GM23338 (cell line): ENCODE measurements at regions not wholly inside any gene's neighbourhood (a gene's known extent, or its start where the extent isn't known, plus 50 kb on each side); places are given as distances from the start of the nearest gene placed in this dataset.

Experiments
- ATAC-seq: fragments of 200-7000 bp; cut with Tn5 transposase; 3 replicates; pipeline ENCODE4 v1.9.1; 2020
- DNase-seq: peaks from one replicate; pipeline ENCODE4 v3.0.0-alpha.2; 2015; ENCODE audit warnings: low spot score
- H2AFZ ChIP-seq: fragments of 200-600 bp; sonication (generic); 2 replicates; pipeline ENCODE4 v1.8.0; 2016; ENCODE audit warnings: antibody characterized with exemption, mild to moderate bottlenecking, moderate library complexity
- H3F3A ChIP-seq: fragments of 200-600 bp; sonication (generic); replicated peaks from 2 replicates; pipeline ENCODE4 v1.8.0; 2017; ENCODE audit warnings: antibody characterized with exemption, mixed run types, low read depth
- H3K27ac ChIP-seq: fragments of 200-600 bp; sonication (generic); 2 replicates; pipeline ENCODE4 v1.6.1; 2016; ENCODE audit warnings: low read depth
- H3K27me3 ChIP-seq: fragments of 200-600 bp; sonication (generic); 2 replicates; pipeline ENCODE4 v1.8.0; 2016; ENCODE audit warnings: mild to moderate bottlenecking, mixed run types, moderate library complexity; ENCODE audit not compliant: insufficient read depth
- H3K36me3 ChIP-seq: fragments of 200-600 bp; sonication (generic); 2 replicates; pipeline ENCODE4 v1.8.0; 2016; ENCODE audit warnings: mild to moderate bottlenecking; ENCODE audit not compliant: insufficient read depth
- H3K4me1 ChIP-seq: fragments of 200-600 bp; sonication (generic); 2 replicates; pipeline ENCODE4 v1.8.0; 2016; ENCODE audit warnings: mild to moderate bottlenecking, moderate library complexity; ENCODE audit not compliant: insufficient read depth
- H3K4me2 ChIP-seq: fragments of 200-600 bp; sonication (generic); 2 replicates; pipeline ENCODE4 v1.7.1; 2017; ENCODE audit warnings: mixed run types
- H3K4me3 ChIP-seq: fragments of 200-600 bp; sonication (generic); 2 replicates; pipeline ENCODE4 v1.6.1; 2016; ENCODE audit warnings: mixed run types
- H3K79me2 ChIP-seq: fragments of 200-600 bp; sonication (generic); replicated peaks from 2 replicates; pipeline ENCODE4 v1.8.0; 2017; ENCODE audit warnings: mild to moderate bottlenecking; ENCODE audit not compliant: insufficient read depth
- H3K9me2 ChIP-seq: fragments of 200-600 bp; sonication (generic); 2 replicates; pipeline ENCODE4 v1.8.0; 2017; ENCODE audit not compliant: insufficient read depth
- H4K20me1 ChIP-seq: fragments of 200-600 bp; sonication (generic); replicated peaks from 2 replicates; pipeline ENCODE4 v1.8.0; 2017; ENCODE audit warnings: mild to moderate bottlenecking; ENCODE audit not compliant: insufficient read depth
- H3K27ac Mint-ChIP-seq: 2 replicates; pipeline ENCODE4 v1.8.0; 2020; ENCODE audit warnings: inconsistent platforms, mild to moderate bottlenecking, moderate library complexity, mixed read lengths
- H3K27me3 Mint-ChIP-seq: 3 replicates; pipeline ENCODE4 v1.8.0; 2022; ENCODE audit warnings: low read depth, mild to moderate bottlenecking, moderate library complexity, mixed read lengths, inconsistent platforms; ENCODE audit not compliant: insufficient read depth, poor library complexity
- H3K36me3 Mint-ChIP-seq: 3 replicates; pipeline ENCODE4 v1.8.0; 2021; ENCODE audit warnings: low read depth, mild to moderate bottlenecking, inconsistent platforms, moderate library complexity, mixed read lengths
- H3K4me1 Mint-ChIP-seq: 3 replicates; pipeline ENCODE4 v1.8.0; 2020; ENCODE audit warnings: mild to moderate bottlenecking, inconsistent platforms, mixed read lengths
- H3K4me3 Mint-ChIP-seq: 3 replicates; pipeline ENCODE4 v1.8.0; 2021; ENCODE audit warnings: moderate library complexity, mild to moderate bottlenecking, inconsistent platforms, mixed read lengths
- H3K9me3 Mint-ChIP-seq: 3 replicates; pipeline ENCODE4 v1.8.0; 2020; ENCODE audit warnings: moderate library complexity, mild to moderate bottlenecking, inconsistent platforms, mixed read lengths
- CREB1 ChIP-seq: fragments of 250-450 bp; sonication (Bioruptor Pico); IDR thresholded peaks from 2 replicates; pipeline ENCODE4 v1.5.0; 2020; ENCODE audit warnings: low read depth, mild to moderate bottlenecking, moderate library complexity
- EZH2 ChIP-seq: fragments of 200-600 bp; sonication (generic); IDR thresholded peaks from one replicate; pipeline ENCODE4 v1.8.0; 2017; ENCODE audit warnings: antibody characterized with exemption, mild to moderate bottlenecking, low read depth; ENCODE audit not compliant: unreplicated experiment
- EZH2phosphoT487 ChIP-seq: fragments of 200-600 bp; sonication (generic); IDR thresholded peaks from one replicate; pipeline ENCODE4 v1.8.1; 2018; ENCODE audit warnings: antibody characterized with exemption; ENCODE audit not compliant: unreplicated experiment
- JUNB ChIP-seq: IDR thresholded peaks from one replicate; pipeline ENCODE4 v1.6.1; 2016; ENCODE audit warnings: antibody characterized with exemption; ENCODE audit not compliant: unreplicated experiment
- NANOG ChIP-seq: IDR thresholded peaks from 2 replicates; pipeline ENCODE4 v1.6.1; 2016; ENCODE audit warnings: antibody characterized with exemption, borderline replicate concordance
- POLR2AphosphoS5 ChIP-seq: IDR thresholded peaks from 2 replicates; pipeline ENCODE4 v1.6.1; 2016; ENCODE audit warnings: antibody characterized with exemption, low read depth
- STAT1 ChIP-seq: IDR thresholded peaks from one replicate; pipeline ENCODE4 v1.6.1; 2016; ENCODE audit warnings: antibody characterized with exemption; ENCODE audit not compliant: unreplicated experiment
- ZNF114 ChIP-seq: fragments of 250-450 bp; sonication (Bioruptor Pico); IDR thresholded peaks from 2 replicates; pipeline ENCODE4 v1.5.0; 2020; ENCODE audit warnings: mild to moderate bottlenecking, moderate library complexity
- ZNF331 ChIP-seq: fragments of 250-450 bp; sonication (Bioruptor Pico); IDR thresholded peaks from 2 replicates; pipeline ENCODE4 v1.5.0; 2020; ENCODE audit warnings: low read depth, mild to moderate bottlenecking, moderate library complexity
- TF ChIP-seq, protein P1 (sequence below): fragments of 250-450 bp; sonication (Bioruptor Pico); IDR thresholded peaks from 2 replicates; pipeline ENCODE4 v1.5.0; 2020; ENCODE audit warnings: mild to moderate bottlenecking, moderate library complexity
- TF ChIP-seq, protein P2 (sequence below): IDR thresholded peaks from one replicate; pipeline ENCODE4 v1.6.1; 2018; ENCODE audit warnings: antibody characterized with exemption; ENCODE audit not compliant: unreplicated experiment
- TF ChIP-seq, protein P3 (sequence below), 2 experiments: fragments of 200-600 bp in 1 of 2; sonication (generic) in 1 of 2; conservative IDR thresholded peaks; 2 replicates each; pipeline versions ENCODE4 v1.5.1 to v1.6.1; 2016 to 2017; ENCODE audit warnings: antibody characterized with exemption in 2 of 2, low read depth in 2 of 2, mild to moderate bottlenecking in 2 of 2, moderate library complexity in 1 of 2
- TF ChIP-seq, protein P4 (sequence below): IDR thresholded peaks from 2 replicates; pipeline ENCODE4 v1.6.1; 2016; ENCODE audit warnings: antibody characterized with exemption

DNA sequence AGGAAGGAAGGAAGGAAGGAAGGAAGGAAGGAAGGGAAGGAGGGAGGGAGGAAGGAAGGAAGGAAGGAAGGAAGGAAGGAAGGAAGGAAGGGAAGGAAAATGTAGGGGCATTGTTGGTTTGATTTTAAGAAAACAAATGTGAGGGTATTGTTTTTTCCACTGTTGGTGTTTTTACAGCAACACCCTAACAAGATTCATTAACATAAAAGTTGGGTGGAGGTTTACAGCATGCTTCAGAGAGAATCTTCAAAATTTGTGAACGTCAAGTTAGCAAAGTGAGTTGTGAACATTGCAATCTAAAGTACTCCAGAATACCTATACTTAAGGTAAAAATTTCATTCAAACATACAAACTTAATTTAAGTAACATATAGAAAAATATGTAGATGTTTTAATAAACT, 200.2 kb upstream of the ID4 start:
- Histone ChIP-seq H4K20me1 (no peaks in the 10 kb centered on the region), H3K4me1 (no peaks in the 10 kb centered on the region), H3K4me2 (no peak overlapping the region), H3K27ac (no peak overlapping the region), H3K9me2 (peaks cover 16% of the 10 kb centered on the region), H3K4me3 (no peak overlapping the region), H3F3A (no peaks in the 10 kb centered on the region), H3K79me2 (no peaks in the 10 kb centered on the region), H3K27me3 (no peaks in the 10 kb centered on the region), H3K36me3 (no peaks in the 10 kb centered on the region), H2AFZ (no peak overlapping the region)
- Mint-ChIP-seq H3K27ac (no peak overlapping the region), H3K4me1 (no peaks in the 10 kb centered on the region), H3K9me3 (no peaks in the 10 kb centered on the region; the same call in 2 of the 3 replicates), H3K4me3 (no peak overlapping the region), H3K27me3 (peaks cover 1% of the 10 kb centered on the region), H3K36me3 (0 out of 3 replicates have a peak, but pooled peaks cover 3% of the 10 kb centered on the region)
- DNase-seq (no peak), ATAC-seq (no peak)
- TF ChIP-seq, protein P1, sequence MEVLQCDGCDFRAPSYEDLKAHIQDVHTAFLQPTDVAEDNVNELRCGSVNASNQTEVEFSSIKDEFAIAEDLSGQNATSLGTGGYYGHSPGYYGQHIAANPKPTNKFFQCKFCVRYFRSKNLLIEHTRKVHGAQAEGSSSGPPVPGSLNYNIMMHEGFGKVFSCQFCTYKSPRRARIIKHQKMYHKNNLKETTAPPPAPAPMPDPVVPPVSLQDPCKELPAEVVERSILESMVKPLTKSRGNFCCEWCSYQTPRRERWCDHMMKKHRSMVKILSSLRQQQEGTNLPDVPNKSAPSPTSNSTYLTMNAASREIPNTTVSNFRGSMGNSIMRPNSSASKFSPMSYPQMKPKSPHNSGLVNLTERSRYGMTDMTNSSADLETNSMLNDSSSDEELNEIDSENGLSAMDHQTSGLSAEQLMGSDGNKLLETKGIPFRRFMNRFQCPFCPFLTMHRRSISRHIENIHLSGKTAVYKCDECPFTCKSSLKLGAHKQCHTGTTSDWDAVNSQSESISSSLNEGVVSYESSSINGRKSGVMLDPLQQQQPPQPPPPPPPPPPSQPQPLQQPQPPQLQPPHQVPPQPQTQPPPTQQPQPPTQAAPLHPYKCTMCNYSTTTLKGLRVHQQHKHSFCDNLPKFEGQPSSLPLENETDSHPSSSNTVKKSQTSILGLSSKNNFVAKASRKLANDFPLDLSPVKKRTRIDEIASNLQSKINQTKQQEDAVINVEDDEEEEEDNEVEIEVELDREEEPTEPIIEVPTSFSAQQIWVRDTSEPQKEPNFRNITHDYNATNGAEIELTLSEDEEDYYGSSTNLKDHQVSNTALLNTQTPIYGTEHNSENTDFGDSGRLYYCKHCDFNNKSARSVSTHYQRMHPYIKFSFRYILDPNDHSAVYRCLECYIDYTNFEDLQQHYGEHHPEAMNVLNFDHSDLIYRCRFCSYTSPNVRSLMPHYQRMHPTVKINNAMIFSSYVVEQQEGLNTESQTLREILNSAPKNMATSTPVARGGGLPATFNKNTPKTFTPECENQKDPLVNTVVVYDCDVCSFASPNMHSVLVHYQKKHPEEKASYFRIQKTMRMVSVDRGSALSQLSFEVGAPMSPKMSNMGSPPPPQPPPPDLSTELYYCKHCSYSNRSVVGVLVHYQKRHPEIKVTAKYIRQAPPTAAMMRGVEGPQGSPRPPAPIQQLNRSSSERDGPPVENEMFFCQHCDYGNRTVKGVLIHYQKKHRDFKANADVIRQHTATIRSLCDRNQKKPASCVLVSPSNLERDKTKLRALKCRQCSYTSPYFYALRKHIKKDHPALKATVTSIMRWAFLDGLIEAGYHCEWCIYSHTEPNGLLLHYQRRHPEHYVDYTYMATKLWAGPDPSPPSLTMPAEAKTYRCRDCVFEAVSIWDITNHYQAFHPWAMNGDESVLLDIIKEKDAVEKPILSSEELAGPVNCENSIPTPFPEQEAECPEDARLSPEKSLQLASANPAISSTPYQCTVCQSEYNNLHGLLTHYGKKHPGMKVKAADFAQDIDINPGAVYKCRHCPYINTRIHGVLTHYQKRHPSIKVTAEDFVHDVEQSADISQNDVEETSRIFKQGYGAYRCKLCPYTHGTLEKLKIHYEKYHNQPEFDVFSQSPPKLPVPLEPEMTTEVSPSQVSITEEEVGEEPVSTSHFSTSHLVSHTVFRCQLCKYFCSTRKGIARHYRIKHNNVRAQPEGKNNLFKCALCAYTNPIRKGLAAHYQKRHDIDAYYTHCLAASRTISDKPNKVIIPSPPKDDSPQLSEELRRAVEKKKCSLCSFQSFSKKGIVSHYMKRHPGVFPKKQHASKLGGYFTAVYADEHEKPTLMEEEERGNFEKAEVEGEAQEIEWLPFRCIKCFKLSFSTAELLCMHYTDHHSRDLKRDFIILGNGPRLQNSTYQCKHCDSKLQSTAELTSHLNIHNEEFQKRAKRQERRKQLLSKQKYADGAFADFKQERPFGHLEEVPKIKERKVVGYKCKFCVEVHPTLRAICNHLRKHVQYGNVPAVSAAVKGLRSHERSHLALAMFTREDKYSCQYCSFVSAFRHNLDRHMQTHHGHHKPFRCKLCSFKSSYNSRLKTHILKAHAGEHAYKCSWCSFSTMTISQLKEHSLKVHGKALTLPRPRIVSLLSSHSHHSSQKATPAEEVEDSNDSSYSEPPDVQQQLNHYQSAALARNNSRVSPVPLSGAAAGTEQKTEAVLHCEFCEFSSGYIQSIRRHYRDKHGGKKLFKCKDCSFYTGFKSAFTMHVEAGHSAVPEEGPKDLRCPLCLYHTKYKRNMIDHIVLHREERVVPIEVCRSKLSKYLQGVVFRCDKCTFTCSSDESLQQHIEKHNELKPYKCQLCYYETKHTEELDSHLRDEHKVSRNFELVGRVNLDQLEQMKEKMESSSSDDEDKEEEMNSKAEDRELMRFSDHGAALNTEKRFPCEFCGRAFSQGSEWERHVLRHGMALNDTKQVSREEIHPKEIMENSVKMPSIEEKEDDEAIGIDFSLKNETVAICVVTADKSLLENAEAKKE (CRISPR knock-in tag), result no peak
- TF ChIP-seq POLR2AphosphoS5, result no peak
- TF ChIP-seq, protein P2, sequence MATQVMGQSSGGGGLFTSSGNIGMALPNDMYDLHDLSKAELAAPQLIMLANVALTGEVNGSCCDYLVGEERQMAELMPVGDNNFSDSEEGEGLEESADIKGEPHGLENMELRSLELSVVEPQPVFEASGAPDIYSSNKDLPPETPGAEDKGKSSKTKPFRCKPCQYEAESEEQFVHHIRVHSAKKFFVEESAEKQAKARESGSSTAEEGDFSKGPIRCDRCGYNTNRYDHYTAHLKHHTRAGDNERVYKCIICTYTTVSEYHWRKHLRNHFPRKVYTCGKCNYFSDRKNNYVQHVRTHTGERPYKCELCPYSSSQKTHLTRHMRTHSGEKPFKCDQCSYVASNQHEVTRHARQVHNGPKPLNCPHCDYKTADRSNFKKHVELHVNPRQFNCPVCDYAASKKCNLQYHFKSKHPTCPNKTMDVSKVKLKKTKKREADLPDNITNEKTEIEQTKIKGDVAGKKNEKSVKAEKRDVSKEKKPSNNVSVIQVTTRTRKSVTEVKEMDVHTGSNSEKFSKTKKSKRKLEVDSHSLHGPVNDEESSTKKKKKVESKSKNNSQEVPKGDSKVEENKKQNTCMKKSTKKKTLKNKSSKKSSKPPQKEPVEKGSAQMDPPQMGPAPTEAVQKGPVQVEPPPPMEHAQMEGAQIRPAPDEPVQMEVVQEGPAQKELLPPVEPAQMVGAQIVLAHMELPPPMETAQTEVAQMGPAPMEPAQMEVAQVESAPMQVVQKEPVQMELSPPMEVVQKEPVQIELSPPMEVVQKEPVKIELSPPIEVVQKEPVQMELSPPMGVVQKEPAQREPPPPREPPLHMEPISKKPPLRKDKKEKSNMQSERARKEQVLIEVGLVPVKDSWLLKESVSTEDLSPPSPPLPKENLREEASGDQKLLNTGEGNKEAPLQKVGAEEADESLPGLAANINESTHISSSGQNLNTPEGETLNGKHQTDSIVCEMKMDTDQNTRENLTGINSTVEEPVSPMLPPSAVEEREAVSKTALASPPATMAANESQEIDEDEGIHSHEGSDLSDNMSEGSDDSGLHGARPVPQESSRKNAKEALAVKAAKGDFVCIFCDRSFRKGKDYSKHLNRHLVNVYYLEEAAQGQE, result no peak
- TF ChIP-seq CREB1 (CRISPR knock-in tag), result no peak
- TF ChIP-seq JUNB, result no peak
- TF ChIP-seq ZNF114, result no peak
- TF ChIP-seq, protein P3, sequence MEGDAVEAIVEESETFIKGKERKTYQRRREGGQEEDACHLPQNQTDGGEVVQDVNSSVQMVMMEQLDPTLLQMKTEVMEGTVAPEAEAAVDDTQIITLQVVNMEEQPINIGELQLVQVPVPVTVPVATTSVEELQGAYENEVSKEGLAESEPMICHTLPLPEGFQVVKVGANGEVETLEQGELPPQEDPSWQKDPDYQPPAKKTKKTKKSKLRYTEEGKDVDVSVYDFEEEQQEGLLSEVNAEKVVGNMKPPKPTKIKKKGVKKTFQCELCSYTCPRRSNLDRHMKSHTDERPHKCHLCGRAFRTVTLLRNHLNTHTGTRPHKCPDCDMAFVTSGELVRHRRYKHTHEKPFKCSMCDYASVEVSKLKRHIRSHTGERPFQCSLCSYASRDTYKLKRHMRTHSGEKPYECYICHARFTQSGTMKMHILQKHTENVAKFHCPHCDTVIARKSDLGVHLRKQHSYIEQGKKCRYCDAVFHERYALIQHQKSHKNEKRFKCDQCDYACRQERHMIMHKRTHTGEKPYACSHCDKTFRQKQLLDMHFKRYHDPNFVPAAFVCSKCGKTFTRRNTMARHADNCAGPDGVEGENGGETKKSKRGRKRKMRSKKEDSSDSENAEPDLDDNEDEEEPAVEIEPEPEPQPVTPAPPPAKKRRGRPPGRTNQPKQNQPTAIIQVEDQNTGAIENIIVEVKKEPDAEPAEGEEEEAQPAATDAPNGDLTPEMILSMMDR (conservative IDR thresholded peaks at IDR 0.05; ENCODE audit: low read depth in 2 of 2), result no peak
- no peak for TF ChIP-seq EZH2phosphoT487
- TF ChIP-seq NANOG, result no peak
- TF ChIP-seq ZNF331 (CRISPR knock-in tag), result no peak
- TF ChIP-seq STAT1, result no peak
- no peak for TF ChIP-seq EZH2
- TF ChIP-seq, protein P4, sequence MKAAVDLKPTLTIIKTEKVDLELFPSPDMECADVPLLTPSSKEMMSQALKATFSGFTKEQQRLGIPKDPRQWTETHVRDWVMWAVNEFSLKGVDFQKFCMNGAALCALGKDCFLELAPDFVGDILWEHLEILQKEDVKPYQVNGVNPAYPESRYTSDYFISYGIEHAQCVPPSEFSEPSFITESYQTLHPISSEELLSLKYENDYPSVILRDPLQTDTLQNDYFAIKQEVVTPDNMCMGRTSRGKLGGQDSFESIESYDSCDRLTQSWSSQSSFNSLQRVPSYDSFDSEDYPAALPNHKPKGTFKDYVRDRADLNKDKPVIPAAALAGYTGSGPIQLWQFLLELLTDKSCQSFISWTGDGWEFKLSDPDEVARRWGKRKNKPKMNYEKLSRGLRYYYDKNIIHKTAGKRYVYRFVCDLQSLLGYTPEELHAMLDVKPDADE, result no peak
